Right lobe of liver (tissue), 4 donors: ENCODE measurements at regions not wholly inside any gene's neighbourhood (a gene's known extent, or its start where the extent isn't known, plus 50 kb on each side); places are given as distances from the start of the nearest gene placed in this dataset.

Experiments
- CTCF ChIP-seq, 4 donors: fragments of 200-600 bp in 3 of 4; fragments of 450-650 bp in 1 of 4; IDR thresholded peaks; one replicate each; pipeline versions ENCODE4 v1.5.1 to v1.8.0; 2016 to 2022; ENCODE audit warnings: antibody characterized with exemption in 4 of 4, mild to moderate bottlenecking in 2 of 4
- POLR2A ChIP-seq: fragments of 450-650 bp; IDR thresholded peaks from one replicate; pipeline ENCODE4 v1.6.1; 2017; ENCODE audit warnings: antibody characterized with exemption, mild to moderate bottlenecking
- donor health status: DM: no; HTN: no; CAD: no.
- donor health status: DM: no; HTN: no; CAD: no.
- donor health status: DM: no; HTN: yes; CAD: no.

DNA sequence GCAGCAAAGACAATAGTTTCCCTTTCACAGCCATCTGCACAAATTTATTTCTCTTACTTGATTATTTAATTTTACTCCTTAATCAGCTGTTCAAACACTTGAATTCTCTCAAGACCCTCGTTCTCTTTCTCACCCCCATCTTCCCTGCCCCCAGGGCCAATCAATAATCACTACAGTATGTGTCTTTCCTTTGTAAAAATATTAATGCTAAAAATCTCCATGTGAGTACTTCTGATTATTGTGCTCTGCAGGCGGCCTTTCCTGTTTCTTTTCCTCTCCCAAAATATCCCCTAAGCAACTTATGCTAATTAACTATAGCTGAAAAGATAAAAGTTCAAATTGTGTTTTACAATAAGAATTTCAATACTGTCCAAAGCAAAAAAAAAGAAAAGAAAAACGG lies 617.0 kb upstream of the CBLB start:
- no peak for TF ChIP-seq CTCF (IDR thresholded peaks at IDR 0.05)
- TF ChIP-seq POLR2A = no peak
